DMS153 (cell line): ENCODE measurements at regions not wholly inside any gene's neighbourhood (a gene's known extent, or its start where the extent isn't known, plus 50 kb on each side); places are given as distances from the start of the nearest gene placed in this dataset.
A peak's percentile ranks its signal among the peaks of the same experiment; 100 is the strongest.

Experiments
- DNase-seq: peaks from one replicate; lab custom pipeline; 2025; lab: John Stamatoyannopoulos, UW

DNA sequence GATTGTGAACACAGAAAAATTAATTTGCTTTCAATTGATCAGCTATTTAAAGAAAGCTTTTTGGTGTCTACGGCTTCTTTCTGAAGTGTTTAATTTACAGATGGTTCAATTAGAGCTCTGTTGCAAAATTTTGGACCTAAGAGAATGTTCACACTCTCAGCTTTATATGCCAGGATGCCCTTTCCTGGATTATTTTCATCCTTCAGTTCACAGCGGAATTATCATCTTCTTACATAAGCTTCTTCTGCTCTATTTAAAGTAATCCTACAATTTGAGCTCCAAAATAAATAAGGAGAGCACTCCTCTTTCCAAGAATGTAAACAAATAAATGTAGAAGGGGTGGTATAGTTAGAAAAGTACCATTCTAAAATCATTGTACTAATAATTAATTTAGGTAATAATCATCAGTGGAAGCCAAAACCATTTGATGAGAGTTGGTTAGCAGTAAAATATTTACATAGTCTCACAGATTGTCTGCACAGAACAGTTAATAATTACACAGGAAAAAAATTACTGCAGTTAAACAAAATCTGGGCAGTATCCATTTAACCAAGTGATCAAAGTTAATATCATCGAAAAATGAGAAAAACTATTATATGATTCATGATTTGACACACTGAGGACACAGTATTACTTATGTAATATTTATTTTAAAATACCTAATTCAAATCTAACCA is 298.0 kb upstream of the TMEM229A start:
- no peak for DNase-seq

DNA sequence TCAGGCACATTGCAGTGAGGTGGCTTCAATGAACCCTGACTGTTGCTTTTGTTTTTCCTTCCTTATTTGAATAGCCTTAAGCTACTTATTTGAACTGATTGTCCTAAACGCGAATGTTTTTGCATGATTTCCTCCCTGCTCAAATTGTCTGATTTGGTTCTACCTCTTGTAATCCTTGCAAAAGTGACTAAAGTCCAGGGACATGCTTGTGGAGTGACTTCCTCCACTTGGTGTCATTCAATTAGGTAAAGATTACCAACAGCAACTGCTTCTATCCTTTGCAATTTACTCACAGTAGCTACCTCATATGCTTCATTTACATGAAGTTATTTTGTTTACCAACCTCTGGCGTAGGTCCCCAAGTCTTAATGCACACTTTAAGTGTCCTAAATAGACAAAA is 295.9 kb upstream of the TMEM229A start:
- DNase-seq: no peak

DNA sequence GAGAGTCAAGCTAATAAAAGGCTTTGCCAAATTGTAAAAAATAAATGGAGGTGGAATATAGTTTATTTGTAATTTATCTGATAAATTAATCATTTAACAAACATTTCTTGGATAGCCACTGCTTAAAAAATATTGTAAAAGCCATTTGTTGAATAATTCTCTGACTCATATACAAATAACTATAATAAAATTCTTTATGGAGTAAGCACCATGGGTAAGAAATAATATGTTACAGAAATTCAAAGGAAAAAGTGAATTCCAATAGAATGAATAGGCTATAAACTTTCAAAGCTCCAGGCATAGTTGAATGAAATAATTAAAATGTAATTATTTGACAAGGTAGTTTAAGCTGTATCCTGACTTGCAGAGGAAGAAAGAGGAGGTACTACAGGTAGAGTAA is 291.4 kb upstream of the TMEM229A start:
- DNase-seq: no peak

DNA sequence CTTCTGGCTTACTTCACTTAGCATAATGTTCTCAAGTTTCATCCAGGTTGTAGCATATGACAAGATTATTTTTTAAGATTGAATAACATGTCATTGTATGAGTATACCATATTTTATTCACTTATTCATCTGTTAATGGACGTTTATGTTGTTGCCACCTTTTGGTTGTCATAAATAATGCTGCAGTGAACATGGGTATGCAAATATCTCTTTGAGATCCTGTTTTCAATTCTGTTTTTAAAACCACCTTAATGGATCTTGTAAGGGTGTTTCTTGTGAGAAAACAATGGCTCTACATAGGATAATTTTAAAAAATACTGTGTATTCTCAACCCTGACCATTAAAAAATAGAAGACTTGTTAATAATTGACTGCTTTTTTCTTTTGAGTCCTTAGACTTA is 290.7 kb upstream of the TMEM229A start:
- no peak for DNase-seq

DNA sequence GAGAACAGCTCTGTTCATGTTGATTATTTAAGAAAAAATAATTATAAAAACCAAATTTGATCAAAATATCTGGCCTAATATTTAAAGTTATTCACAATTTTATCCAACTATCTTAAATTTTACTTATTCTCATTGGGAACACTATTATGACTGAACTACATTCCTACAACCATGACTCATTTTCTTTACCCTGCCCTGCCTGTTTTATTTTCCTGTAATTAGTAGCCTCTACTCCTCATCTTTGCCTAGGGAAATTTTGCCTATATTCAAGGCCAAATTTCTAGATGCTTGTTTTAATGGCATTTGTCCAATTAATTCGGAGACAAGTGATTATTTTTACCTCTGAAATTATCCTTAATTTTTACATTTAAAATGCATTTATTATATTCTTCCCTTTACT is 289.7 kb upstream of the TMEM229A start:
- DNase-seq: no peak

DNA sequence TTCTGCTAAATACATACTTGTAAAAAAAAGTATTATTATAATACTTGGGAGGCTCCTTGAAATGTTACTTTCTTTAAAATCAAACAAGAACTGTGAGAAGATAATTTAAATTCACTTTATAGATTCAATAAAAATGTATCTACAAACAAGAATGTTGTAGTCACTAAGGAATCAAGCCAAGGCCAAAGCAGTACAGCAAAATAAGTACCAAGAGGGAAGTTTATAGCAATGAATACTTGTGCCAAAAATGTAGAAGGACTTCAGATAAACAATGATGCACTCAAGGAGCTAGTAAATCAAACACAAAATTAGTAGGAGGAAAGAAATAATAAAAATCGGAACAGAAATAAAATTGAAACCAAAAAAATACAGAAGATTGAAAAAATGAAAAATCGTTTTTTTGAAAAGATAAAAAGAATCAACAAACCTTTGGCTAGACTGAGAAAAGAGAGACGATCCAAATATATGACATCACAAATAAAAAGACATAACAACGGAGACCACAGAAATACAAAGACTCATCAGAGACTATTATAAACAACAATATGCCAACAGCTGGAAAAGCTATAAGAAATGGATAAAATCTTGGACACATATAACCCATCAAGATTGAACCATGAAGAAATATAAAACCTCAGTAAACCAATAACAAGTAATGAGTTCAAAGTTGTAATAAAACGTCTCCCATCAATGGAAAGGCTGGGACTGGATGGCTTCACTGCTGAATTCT is 286.0 kb upstream of the TMEM229A start:
- DNase-seq: no peak

DNA sequence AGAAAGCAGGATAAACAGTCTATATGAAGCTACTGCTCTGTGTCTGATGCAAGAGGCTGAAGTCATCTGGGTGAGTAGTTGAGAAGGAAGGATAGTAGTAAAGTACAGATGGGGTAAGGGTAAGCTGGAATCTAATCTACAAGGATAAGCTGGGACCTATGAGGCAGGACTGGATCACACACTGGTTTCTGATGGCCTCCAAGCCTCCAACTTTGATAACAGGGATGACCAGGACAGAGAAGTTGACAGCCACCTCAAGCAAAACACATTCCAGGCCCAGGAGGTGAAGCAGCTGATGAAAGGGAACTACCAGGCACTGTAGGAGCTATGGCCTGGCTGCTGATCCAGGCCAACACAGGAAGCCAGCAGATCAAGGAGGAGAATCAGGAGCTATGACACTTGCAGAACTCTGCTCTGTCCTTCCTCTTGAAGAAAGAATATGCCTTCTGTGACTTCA is 278.1 kb upstream of the TMEM229A start:
- DNase-seq: no peak

DNA sequence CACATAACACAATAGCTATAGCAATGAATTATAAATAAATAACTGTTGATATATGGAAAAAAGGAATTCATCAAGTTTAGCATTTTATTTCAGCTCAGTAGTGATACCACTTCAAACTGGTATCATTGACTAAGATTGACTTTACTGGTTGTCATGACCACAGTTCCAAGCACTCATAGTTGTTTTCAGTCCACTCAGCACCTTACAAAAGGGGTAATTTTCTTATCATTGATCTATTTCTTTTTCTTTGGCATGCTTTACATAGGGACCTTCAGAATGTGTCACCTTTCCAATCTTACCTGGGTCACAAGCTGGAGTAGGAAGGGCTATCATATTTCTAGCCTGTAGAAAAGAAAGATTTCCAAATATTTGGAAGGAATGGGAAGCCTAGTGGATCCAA is 275.5 kb upstream of the TMEM229A start:
- DNase-seq: no peak

DNA sequence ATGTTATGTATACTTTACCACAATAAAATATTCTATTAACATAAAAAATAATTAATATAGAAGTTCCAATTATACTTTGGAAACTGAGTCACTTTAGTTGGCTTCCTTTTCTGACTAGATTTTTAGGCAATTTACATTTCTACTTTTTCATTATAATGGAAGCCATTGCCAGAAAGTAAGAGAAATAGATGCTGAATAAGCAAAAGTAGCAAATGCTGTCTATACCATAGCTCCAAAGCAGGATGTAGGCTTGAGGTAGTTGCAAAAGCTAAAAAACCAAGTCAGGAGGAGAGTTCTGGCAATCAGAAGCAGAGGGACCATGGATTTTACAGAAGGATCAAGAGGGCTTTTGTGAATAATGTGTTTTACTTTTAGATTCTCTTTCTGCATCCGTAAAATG is 262.4 kb upstream of the TMEM229A start:
- no peak for DNase-seq

DNA sequence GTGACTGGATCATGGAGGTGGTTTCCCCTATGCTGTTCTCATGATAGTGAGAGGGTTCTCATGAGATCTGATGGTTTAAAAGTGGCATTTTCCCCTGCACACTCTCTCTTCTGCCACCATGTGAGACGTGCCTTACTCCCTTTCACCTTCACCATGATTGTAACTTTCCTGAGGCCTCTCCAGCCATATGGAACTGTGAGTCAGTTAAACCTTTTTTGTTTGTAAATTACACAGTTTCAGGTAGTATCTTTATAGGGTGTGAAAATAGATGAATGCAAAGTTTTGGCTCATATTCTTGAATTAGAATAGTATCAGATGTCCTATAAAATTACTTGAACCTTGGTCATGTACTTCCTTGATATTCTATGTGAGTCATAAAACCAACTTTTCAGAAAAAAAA is 252.1 kb upstream of the TMEM229A start:
- DNase-seq: no peak

DNA sequence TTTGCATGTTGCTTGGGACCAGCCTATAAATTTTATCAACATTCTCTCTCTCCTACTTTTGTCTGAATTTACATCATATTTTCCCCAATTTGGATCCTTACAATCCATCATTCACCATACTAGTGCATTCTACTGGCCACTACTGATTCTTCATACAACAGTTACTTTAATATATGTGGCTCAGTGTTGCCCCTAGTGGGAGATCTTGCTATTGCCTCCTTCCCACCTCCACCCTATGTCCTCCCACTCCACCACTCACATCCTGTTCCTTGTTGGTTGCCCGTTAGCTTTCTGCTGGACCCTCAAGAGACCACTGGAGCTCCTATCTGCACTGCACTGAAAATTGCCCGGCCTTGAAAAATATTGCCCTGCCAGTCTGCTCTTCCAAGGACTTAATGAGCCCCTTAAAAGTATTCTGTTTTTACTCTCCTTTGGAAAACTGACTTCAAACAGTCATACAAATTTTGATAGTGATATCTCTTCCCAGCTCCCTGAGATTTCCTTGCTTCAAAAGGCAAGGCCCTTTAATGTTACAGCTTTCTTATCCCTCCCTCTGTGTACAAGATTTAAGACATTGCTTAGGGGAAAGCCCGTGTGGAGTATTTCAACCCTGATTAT is 243.2 kb upstream of the TMEM229A start:
- DNase-seq: no peak

DNA sequence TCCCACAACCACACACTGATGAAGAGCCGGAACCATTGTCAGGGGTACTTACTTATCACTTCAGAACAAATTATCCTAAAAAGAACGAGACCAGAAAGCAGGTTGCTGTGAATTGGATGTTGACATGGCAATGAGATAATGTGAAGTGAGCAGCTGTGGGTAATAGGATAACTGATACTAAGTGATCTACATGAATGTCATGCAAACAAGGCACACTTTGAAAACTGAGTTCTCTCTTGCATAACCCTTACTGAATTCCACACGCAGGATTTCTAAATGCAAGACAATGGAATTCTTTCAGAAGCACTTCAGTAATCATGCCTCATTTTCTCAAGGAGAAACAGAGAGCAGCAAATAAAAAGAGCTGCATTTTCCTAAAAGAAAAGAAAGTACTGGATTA is 242.5 kb upstream of the TMEM229A start:
- DNase-seq: peak; percentile 11

DNA sequence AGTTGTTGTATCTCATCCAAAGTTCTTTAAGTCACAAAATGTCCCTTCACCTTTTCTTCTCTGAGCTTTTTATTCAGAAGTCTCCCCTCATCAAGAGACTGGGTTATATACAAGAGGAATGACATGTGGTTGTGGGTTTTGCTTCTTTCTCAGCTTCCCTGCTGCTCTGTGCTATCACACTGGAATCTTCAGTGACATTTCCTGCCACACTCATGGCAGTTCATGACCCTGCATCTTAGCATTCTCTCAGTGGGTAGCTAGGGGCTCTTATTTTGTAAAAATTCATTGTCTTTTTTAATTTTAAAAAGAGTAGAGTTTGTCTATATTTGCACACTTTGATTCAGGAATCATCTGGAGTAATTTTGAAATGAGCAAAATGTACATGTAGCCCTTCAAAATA is 236.9 kb upstream of the TMEM229A start:
- no peak for DNase-seq

DNA sequence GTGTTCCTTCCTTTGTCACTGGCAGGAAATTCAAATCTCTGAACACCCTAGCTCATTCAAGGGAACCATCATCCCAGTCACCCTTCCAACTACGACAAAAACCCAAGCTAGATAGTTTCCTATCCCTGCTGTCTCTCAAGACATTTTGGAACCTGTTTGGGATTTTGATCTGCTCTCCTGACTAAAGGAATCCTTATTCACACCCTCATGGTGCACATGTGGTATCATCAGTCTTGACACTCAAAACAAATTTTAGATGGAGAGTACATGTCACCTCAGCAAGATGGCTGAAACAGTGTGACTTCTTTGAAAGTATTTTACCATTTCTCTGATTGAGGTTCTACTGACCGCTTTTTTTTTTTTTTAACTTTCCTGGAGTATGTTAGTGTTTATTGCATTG is 234.3 kb upstream of the TMEM229A start:
- no peak for DNase-seq

DNA sequence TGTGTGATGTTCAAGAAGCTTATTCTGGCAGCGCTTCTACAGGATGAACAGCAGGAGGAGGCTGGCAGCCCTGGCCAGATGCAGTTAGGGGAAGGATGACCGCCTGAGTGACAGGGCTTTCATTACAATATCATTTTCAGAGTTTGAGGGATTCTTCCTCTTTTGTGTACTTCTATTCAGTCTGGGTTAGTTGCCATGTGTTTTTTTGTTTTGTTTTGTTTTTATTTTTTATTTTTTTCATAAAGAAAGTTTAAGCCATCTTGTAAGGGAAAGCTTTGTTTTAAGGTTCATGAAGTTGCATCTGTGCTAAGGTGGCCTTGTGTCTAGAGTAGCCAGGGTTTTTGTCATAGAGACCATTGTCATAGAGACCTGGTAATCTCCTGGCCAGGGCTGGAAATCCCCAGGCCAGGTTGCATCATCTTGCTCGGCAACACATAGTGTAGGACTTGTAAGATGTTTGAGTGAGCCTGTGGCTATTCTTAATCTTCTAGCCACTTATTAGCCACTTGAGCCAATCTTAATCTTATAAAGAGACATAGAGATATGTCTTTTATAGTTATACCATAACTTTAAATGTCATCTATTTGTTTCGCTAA is 230.5 kb upstream of the TMEM229A start:
- no peak for DNase-seq

DNA sequence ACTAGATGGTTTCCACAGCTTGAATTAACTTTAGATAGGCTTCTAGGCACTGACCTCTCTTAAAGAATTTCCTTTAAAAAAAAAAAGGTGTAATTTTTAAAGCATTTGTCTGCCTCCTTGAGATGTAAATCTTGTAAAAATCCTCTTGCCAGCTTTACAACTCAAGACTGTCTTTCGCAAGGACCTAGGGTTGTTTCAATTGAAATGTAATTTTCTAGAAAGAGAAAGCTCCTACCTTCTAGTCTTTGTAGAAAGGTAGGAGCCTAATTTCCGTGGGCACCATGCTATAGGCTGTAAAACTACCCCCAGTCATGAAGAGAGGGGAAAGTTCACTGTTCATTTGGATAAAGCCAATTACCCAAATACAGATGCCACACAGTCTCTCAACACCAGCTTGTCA is 228.8 kb upstream of the TMEM229A start:
- no peak for DNase-seq

DNA sequence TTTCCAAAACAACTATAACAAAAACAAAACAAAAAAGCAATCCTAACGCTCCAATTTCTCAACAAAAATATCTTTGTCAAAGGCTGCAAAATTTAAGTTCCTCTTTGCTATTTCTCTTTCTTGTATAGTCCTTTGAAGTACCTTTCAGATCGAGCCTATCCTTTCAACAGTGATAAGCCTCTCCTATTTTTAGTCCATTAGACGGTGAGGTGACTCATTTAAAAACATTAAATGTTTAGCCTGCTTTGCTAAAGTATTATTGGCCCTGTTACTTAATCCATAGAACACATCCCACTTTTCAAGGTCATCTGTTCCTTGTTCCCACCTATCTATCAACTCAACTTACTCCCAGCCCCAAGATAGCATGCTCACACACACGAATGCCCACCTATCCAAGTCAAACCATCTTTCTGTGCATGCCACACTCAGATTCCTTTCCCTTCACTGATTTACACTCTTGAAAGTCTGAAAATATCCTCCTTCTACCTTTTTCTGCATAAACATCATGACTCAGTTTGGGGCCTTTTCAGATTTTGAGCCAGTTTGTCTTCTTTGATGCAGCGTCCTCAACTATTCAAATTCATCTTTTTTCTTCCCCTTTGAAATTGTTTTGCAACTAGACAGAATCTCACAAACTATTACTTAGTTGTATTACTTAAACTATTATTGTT is 224.9 kb upstream of the TMEM229A start:
- DNase-seq: no peak

DNA sequence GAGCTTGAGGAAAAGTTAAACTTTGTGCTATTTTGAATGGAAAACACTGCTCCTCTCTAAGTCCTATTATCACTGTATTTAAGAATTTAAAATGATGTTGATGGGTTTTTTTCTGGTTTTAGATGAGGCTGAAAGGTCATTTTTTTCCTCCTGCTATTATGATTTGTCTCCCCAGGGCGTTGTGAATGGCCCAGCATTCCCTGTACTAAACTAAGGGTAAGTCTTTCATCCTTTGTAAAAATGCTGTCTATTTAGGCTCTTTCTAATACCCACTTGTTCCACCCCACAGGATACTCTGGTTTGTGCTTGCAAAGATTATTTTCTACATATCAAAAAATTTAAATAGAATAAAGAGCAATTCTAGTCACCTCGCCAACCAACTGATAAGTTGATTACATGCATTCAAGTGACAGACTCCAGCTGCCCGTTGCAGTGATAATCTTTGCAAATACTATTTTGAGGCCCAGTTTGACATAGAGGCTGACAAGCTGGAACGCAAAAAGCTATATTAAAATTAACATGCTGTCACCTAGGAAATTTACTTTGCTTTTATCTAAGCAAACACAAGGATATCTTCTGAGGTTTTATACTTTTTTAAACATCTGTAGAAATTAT is 222.3 kb upstream of the TMEM229A start:
- no peak for DNase-seq

DNA sequence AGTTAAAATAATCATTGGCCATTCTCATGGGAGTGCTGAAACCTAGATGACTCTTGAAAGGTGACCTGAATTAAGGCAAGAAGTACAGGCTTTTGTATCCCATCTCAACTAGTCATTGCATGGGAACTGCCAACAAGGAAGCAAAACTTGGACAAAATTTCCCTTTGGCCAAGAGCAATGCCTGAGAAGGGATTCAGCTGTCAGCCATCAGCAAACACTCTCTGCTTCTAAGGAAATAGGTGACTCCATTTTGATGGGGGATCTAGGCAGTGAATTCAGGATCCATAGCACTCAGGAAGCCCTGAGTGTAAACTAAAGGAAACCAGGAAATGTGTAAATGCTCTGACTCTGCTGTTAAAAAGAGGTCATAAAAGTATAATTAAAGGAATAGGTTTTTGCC is 221.5 kb upstream of the TMEM229A start:
- DNase-seq: no peak

DNA sequence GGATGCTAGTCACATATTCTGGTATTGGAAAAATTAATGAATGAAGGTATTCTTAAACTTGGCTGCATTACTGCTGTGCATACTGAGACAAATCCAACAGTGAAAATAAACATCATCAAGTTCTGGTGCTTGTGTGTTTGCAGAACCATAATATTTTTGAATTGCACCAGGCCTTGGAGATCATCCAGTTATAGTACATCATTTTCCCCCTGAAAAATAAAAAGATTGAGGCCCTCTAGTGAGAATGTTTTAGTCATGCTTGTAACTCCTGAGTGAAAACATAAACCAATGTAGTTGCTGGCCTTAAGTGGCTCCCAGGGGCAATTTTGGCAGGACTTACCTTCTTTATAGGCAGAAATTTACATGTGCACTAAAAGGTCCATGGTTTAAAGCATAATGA is 218.8 kb upstream of the TMEM229A start:
- no peak for DNase-seq

DNA sequence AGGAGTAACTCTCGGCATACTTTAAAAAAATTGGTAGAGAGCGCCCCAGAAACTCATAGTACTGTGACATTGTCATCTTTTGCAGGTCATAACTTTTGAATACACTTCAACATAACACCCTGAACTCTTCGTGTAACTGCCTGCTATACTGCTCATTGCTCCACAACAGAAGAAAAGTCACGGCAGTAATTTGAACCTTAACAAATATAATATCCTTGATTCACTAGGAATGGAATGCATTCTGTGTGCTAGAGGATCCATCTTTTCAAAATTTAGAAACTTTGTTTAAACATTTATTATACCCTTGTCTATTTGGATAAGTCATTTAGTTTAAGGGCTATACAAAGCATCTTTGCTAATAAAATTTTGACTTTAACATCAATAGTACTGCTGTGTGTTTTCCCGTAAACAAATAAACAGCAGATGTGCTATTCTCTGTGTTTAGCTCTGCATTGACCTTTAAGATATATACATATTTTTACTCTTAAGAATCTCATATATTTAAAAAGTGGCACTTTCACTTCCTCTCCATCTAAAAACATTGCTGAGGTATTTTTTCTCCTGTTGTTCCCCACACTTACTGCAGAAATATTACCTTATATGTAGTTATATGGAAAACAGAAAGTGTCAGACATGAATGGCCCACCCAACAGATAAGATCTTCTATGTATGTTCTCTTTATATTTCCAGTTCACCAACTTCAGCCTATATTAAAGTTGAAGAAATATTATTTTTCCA is 217.6 kb upstream of the TMEM229A start:
- DNase-seq: no peak
